Skeletal muscle satellite cell (primary cell): ENCODE measurements at regions not wholly inside any gene's neighbourhood (a gene's known extent, or its start where the extent isn't known, plus 50 kb on each side); places are given as distances from the start of the nearest gene placed in this dataset.

Experiments used
- H3K27me3 ChIP-seq: 2 replicates; pipeline ENCODE4 v1.7.0; 2013; ENCODE audit warnings: low read length; ENCODE audit not compliant: control insufficient read depth, insufficient read depth
- H3K36me3 ChIP-seq: 2 replicates; pipeline ENCODE4 v1.7.0; 2013; ENCODE audit warnings: mild to moderate bottlenecking, control low read depth, low read length; ENCODE audit not compliant: insufficient read depth
- H3K4me1 ChIP-seq: 2 replicates; pipeline ENCODE4 v1.7.0; 2013; ENCODE audit warnings: low read length; ENCODE audit not compliant: control insufficient read depth, insufficient read depth
- H3K4me2 ChIP-seq: 2 replicates; pipeline ENCODE4 v1.7.0; 2013; ENCODE audit warnings: mild to moderate bottlenecking, low read length
- H3K4me3 ChIP-seq: 2 replicates; pipeline ENCODE4 v1.7.0; 2013; ENCODE audit warnings: low read length
- H3K9ac ChIP-seq: 2 replicates; pipeline ENCODE4 v1.7.0; 2013; ENCODE audit warnings: mild to moderate bottlenecking, low read depth, low read length, moderate library complexity
- H3K9me3 ChIP-seq: replicated peaks from 2 replicates; pipeline ENCODE4 v1.7.0; 2013; ENCODE audit warnings: mild to moderate bottlenecking, control low read depth, low read length

DNA sequence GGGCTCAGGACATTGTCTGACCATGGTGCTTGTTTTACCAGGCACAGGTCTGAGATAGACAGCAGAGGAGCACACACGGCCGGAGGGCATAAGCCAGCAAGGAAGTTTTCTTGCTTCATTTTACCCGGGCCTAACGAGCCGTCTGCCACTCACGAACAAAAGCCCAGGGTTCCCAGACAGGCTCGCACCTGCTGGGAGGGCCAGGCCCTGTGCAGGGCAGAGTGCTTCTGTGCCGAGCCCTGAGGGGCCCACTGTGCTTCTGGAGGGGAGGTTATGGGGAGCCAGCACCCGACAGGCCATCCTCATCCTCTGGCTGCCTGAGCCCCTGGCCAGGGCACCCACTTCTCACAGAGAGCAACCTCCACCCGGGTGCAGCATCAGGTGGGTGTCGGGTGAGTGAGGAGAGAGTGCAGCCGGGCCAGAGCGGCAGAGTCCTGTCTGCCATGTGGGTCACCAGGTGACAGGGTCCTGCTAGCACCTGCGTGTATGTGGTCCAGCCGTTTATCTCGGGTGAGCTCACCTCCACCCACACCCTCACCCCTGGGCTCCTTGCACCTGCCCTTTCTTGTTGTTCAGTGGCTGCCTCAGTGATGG is 297.9 kb downstream of the NDUFA10 start:
- H3K27me3 ChIP-seq, result no peaks in the 10 kb centered on the region
- H3K4me3 ChIP-seq, result no peak overlapping the region
- no peak overlapping the region for H3K4me2 ChIP-seq
- no peaks in the 10 kb centered on the region for H3K4me1 ChIP-seq
- H3K9ac ChIP-seq, result no peak overlapping the region
- peaks cover 16% of the 10 kb centered on the region for H3K9me3 ChIP-seq
- no peaks in the 10 kb centered on the region for H3K36me3 ChIP-seq

DNA sequence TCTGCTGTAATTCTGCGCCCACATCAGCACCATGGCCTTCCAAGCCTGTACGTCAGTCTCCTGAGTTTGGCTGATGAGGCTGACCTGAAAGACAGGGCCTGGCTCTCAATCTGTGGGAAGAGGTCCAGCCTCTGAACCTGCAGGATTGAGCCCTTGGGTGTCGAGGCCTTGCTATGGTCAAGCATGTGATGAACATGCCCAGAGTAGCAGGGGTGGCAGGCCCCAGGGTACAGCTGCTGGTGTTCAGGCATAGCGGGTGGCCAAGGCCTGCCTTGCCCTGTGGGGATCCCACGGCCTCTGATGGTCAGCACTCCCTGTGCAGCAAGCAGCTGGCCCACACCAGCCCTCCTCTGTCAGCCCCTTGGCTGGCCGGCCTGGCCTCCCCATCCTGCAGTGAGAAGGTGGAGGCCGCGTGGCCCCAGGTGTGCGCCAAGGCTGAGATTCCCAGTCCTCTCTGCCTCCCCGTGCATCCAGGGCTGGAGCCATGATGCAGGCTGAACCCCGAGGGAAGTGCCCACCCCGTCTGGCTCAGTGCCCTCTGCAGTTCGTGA is 298.4 kb downstream of the NDUFA10 start:
- Histone ChIP-seq H3K27me3 (no peaks in the 10 kb centered on the region), H3K36me3 (no peaks in the 10 kb centered on the region), H3K4me3 (no peak overlapping the region), H3K4me1 (no peaks in the 10 kb centered on the region), H3K4me2 (no peak overlapping the region), H3K9ac (no peak overlapping the region), H3K9me3 (peaks cover 19% of the 10 kb centered on the region)

- Histone ChIP-seq H3K27me3 (no peaks in the 10 kb centered on the region), H3K9me3 (peaks cover 19% of the 10 kb centered on the region), H3K4me2 (no peak overlapping the region), H3K36me3 (no peaks in the 10 kb centered on the region), H3K4me3 (no peak overlapping the region), H3K9ac (no peak overlapping the region), H3K4me1 (no peaks in the 10 kb centered on the region)
Measured at GRCh38 chr2:239726091-239726591, 299.0 kb downstream of the NDUFA10 start.

DNA sequence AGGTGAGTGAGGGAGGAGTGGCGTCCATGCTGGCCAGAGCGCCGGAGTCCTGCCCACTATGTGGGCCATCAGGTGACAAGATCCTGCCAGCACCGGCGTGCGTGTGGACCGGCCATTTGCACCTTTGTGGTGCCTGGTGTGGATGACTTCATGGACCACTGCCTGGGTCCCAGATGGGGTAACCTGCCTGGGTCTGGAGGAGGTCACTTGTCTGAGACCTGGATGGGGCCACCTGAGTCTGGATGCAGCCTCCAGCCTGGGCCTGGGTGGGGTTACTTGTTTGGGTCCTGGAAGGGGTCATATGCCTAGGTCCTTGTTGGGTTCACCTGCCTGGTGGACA is 299.6 kb downstream of the NDUFA10 start:
- no peaks in the 10 kb centered on the region for H3K27me3 ChIP-seq
- H3K9me3 ChIP-seq, result peaks cover 19% of the 10 kb centered on the region
- no peaks in the 10 kb centered on the region for H3K4me1 ChIP-seq
- H3K36me3 ChIP-seq, result no peaks in the 10 kb centered on the region
- H3K4me2 ChIP-seq, result no peak overlapping the region
- H3K4me3 ChIP-seq, result no peak overlapping the region
- no peak overlapping the region for H3K9ac ChIP-seq

DNA sequence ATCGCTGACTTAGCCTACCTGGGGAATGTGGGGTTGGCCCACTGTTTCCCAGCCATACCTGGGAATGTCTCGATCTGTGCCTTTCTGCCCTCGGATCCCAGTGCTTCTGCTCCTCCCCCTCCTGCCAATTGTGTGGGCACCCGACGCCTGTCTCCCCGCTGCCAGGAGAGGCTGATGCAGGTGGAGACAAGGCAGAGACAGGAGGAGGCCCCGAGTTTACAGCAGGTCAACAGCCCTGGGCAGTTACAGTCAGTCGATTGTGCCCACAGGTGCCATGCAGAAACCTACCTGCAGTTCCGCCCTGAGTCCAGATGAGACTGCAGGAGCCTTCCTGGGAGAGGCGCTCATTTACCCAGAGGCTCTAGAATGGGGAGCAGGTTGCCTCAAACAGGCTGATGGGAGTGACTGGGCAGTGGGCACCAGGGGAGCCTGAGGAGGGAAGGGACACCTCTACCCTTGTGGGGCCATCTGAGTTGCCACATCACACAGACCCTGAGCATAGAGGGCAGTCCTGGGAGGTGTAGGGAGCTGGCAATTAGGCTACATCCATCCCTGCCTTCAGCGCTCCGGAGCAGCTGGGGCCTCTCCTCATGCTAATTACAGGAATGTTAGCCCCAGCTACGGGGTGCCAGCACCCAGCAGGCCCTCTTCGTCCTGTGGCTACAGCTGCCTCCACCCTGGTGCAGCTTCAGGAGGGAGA is 300.1 kb downstream of the NDUFA10 start:
- Histone ChIP-seq H3K9me3 (peaks cover 19% of the 10 kb centered on the region), H3K4me3 (no peak overlapping the region), H3K27me3 (no peaks in the 10 kb centered on the region)

GRCh38 chr2:239724194-239724849 is 300.8 kb downstream of the NDUFA10 start:
- Histone ChIP-seq H3K36me3 (no peaks in the 10 kb centered on the region), H3K4me2 (no peak overlapping the region), H3K4me1 (no peaks in the 10 kb centered on the region), H3K27me3 (no peaks in the 10 kb centered on the region), H3K9ac (no peak overlapping the region), H3K9me3 (peaks cover 20% of the 10 kb centered on the region), H3K4me3 (no peak overlapping the region)

More for the DNA sequence above, 300.1 kb downstream of the NDUFA10 start:
- Histone ChIP-seq H3K4me1 (no peaks in the 10 kb centered on the region), H3K4me2 (no peak overlapping the region), H3K9ac (no peak overlapping the region), H3K36me3 (no peaks in the 10 kb centered on the region)

DNA sequence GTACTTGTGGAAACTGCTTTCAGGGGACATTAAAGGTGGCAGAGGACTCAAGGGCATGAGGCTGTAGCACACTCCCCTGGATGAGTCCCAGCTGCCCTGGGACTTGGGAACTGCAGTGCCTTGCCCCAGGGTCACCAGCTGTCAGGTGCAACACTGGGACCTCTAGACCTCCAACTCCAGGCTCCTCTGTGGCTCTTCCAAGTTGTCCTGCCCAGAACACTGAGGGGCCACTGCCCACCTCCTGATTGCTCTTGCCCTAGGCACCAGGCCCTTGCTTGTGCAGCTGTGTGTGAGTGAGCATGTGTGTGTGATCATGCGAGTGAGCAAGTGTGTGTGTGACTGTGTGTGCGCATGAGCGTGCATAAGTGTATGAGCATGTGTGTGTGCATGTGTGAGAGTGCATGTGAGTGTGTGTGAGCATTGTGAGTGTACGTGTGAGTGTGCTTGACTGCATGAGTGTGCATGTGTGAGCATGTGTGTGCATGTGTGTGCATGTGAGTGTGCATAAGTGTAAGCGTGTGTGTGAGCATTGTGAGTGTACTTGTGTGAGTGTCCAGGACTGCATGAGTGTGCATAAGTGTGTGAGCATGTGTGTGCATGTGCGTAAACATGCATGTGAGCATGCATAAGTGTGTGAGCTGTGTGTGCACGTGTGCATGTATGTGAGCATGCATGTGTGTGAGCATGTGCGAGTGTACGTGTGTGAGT is 301.5 kb downstream of the NDUFA10 start:
- no peak overlapping the region for H3K9ac ChIP-seq
- H3K9me3 ChIP-seq, result peaks cover 24% of the 10 kb centered on the region
- no peaks in the 10 kb centered on the region for H3K36me3 ChIP-seq
- H3K4me3 ChIP-seq, result no peak overlapping the region
- H3K4me2 ChIP-seq, result no peak overlapping the region
- no peaks in the 10 kb centered on the region for H3K27me3 ChIP-seq
- H3K4me1 ChIP-seq, result no peaks in the 10 kb centered on the region

DNA sequence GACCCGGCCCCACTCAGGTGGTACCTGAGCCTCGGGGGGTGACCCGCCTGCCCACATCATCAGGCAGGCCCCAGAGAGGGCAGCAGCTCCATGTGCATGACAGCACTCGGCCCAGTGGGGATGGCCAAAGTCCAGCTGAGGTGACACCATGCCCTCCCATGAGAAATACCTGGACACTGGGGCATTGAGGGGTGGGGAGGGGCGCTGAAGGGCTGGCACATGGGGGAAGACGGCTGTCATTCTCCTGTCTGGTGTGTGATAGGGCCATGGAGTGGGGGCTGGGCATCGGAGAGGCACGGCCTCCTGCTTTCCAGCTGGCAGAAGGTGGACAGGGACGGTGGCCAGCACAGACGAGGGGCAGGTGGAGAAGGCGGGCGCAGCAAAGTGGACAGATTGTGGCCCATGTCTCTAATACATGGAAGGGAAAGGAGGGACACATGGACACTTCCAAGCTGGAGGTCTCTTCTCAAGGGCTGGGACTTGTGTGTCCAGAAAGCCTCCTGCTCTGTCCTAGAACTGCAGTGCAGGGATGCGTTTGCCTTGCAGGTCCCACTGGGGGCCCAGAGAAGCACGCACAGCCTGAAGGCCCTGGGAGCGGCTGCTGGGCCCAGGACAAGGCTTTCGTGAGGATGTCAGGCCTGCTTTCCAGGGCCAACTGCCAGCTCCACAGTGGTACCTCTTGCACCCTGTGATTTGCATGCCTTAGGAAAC is 302.2 kb downstream of the NDUFA10 start:
- Histone ChIP-seq H3K4me1 (no peaks in the 10 kb centered on the region), H3K27me3 (no peaks in the 10 kb centered on the region), H3K9me3 (peaks cover 23% of the 10 kb centered on the region), H3K9ac (no peak overlapping the region), H3K4me2 (no peak overlapping the region), H3K36me3 (no peaks in the 10 kb centered on the region), H3K4me3 (no peak overlapping the region)

DNA sequence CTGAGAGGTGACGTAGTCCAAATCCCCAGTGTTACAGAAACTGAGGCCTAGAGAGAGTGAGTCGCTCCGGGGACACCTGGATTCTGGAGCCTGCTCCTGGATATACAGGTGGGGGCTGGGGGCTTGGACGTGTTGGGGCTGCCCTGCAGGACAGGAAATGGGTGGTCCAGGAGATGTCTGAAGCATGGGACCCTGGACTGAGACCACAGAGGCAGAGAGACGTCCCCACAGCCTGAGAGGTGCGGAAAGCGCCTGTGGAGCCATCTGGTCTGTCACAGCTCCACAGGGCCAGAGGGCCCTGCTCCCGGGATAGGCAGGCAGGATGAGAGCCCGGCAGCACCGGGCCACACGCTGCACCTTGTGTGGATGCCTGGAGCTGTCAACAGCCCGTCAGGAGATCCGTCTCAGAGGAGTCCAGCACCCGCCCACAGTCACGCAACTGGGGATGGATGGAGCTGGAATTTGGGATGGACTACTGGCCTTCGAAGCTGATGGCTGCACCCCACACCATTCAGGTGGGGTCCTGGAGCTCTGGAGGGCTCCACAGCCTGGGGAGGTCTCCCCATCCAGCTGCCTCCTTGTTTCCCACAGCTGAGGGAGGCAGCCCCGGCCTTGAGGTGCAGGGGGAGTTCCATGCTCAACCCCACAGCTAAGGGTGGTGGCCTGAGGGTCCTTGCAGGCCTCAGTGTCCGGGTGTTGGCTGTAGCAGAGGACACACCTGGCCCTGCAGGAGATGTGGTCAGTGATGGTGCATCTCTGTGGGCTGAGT is 303.0 kb downstream of the NDUFA10 start:
- no peaks in the 10 kb centered on the region for H3K27me3 ChIP-seq
- no peak overlapping the region for H3K9ac ChIP-seq
- no peak overlapping the region for H3K4me3 ChIP-seq
- H3K4me2 ChIP-seq, result no peak overlapping the region
- H3K4me1 ChIP-seq, result no peaks in the 10 kb centered on the region
- H3K36me3 ChIP-seq, result no peaks in the 10 kb centered on the region
- H3K9me3 ChIP-seq, result peaks cover 23% of the 10 kb centered on the region

DNA sequence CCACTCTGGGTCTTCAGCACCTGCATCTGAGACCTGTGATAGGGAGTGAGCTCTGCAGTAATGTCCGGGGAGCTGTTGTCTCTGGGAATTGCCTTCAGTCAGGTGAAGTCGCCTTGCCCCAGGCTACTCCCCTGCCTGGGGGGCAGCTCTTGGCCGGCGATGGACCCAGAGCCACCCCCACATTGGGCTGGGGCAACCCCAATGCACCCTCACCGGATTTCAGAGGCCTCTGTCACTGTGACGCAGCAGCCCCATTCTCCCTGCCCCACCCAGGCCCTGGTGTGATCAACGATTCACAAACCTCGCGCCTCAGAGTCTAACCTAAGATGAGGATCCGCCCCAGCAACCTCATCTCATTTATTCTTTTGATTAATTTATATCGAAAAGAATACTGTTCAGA is 303.6 kb downstream of the NDUFA10 start:
- Histone ChIP-seq H3K36me3 (no peaks in the 10 kb centered on the region), H3K27me3 (no peaks in the 10 kb centered on the region), H3K4me3 (no peak overlapping the region), H3K4me2 (no peak overlapping the region), H3K9ac (no peak overlapping the region), H3K4me1 (no peaks in the 10 kb centered on the region), H3K9me3 (peaks cover 23% of the 10 kb centered on the region)
